ENCODE measurements at regions not wholly inside any gene's neighbourhood (a gene's known extent, or its start where the extent isn't known, plus 50 kb on each side); places are given as distances from the start of the nearest gene placed in this dataset.

DNA sequence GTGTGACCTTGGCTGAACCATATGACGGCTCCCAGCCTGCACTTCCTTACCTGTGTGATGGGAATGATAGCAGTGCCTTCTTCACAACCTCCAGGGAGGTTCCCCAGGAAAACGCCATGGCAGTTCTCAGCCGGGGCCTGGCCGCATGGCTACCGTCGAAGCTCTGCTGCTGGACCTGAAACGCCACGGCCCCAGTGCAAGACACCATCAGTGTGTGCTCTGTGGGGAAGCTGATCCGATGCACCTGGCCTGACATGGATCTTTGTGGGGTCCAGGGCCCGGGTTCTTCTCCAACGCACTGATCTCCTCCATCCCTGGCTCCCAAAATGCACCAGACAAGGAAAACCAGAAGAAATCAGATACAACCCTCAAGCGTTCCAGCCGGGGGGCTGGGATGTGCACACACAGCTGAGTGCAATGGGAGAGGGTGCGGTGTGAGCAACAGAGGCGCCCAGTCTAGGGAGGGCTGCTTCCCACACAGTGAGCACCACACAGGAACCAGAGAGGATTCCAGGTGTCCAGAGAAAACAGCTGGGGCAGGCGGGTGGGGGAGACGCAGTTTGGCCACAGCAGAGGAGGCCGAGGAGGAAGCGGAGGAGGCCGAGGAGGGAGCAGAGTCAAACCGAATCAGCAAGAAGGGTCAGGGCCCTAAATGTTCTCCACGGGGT is 54.3 kb upstream of the ZNF469 start (continued):
- TF ChIP-seq EP300 (IDR thresholded peaks at IDR 0.05; ENCODE audit: borderline replicate concordance in 1 of 2, low read depth in 2 of 2, low read length in 2 of 2) = no peak
- TF ChIP-seq KDM1A (IDR thresholded peaks at IDR 0.05; ENCODE audit: borderline replicate concordance, low read length) = no peak
- TF ChIP-seq NRF1 (IDR thresholded peaks at IDR 0.05; ENCODE audit: low read depth, low read length) = no peak

Measured in H1 (cell line).